ENCODE measurements at regions not wholly inside any gene's neighbourhood (a gene's known extent, or its start where the extent isn't known, plus 50 kb on each side); places are given as distances from the start of the nearest gene placed in this dataset.

GRCh38 chr12:111310076-111310870 is 58.6 kb downstream of the PHETA1 start:
- no peak for DNase-seq

GRCh38 chr12:111309584-111309983 is 59.3 kb downstream of the PHETA1 start:
- DNase-seq: no peak

GRCh38 chr12:111308473-111308872 is 60.4 kb downstream of the PHETA1 start:
- DNase-seq: no peak

GRCh38 chr12:111304642-111305071 is 64.2 kb downstream of the PHETA1 start:
- no peak for DNase-seq

GRCh38 chr12:111303531-111303930 is 65.4 kb downstream of the PHETA1 start:
- no peak for DNase-seq

- DNase-seq: peak; percentile 34
Observed at GRCh38 chr12:111298582-111299436, 70.1 kb downstream of the PHETA1 start.

GRCh38 chr12:111297703-111298426 is 71.0 kb downstream of the PHETA1 start:
- no peak for DNase-seq

GRCh38 chr12:111296906-111297463 is 71.9 kb downstream of the PHETA1 start:
- DNase-seq: no peak

GRCh38 chr12:111295176-111295575 is 73.7 kb downstream of the PHETA1 start:
- DNase-seq: no peak

GRCh38 chr12:111293266-111294009 is 75.5 kb downstream of the PHETA1 start:
- DNase-seq: no peak

- no peak for DNase-seq
Observed at GRCh38 chr12:111291357-111291756, 77.5 kb downstream of the PHETA1 start.

- DNase-seq: no peak
Observed at GRCh38 chr12:111288771-111289170, 80.1 kb downstream of the PHETA1 start.

GRCh38 chr12:111287125-111287900 is 81.6 kb downstream of the PHETA1 start:
- no peak for DNase-seq

- no peak for DNase-seq
Observed at GRCh38 chr12:111285200-111285599, 83.7 kb downstream of the PHETA1 start.

- no peak for DNase-seq
Observed at GRCh38 chr12:111284709-111285108, 84.2 kb downstream of the PHETA1 start.

- DNase-seq: no peak
Observed at GRCh38 chr12:111283966-111284365, 84.9 kb downstream of the PHETA1 start.

GRCh38 chr12:111283521-111283920 is 85.4 kb downstream of the PHETA1 start:
- DNase-seq: no peak

GRCh38 chr12:111277570-111277969 is 91.3 kb downstream of the PHETA1 start:
- DNase-seq: no peak

- no peak for DNase-seq
Observed at GRCh38 chr12:111276146-111276545, 92.7 kb downstream of the PHETA1 start.

GRCh38 chr12:111275308-111275707 is 93.6 kb downstream of the PHETA1 start:
- DNase-seq: no peak

- no peak for DNase-seq
Observed at GRCh38 chr12:111274777-111275176, 94.1 kb downstream of the PHETA1 start.

All from fibroblast of skin of right quadriceps (primary cell).